ENCODE measurements at regions not wholly inside any gene's neighbourhood (a gene's known extent, or its start where the extent isn't known, plus 50 kb on each side); places are given as distances from the start of the nearest gene placed in this dataset.

GRCh38 chr7:124208173-124208572 is 175.3 kb upstream of the TMEM229A start:
- H3K4me3 Mint-ChIP-seq (ENCODE audit: unreplicated experiment) = no peak overlapping the region
- DNase-seq (ENCODE audit: unreplicated experiment) = no peak
- intact Hi-C loops (cut with micrococcal nuclease) = no loop called here
- no peaks in the 10 kb centered on the region for H3K27me3 Mint-ChIP-seq (ENCODE audit: insufficient read depth, unreplicated experiment)
- ChIA-PET POLR2A (no interaction called here), CTCF (interaction anchor here (0.6 to 0.7 kb wide), 2 partner anchors 56 to 253 kb away, joined by 3 read pairs; no protein-coding TSS in a partner anchor)
- H3K9me3 Mint-ChIP-seq (ENCODE audit: unreplicated experiment) = no peaks in the 10 kb centered on the region
- H3K4me1 Mint-ChIP-seq (ENCODE audit: insufficient read depth, unreplicated experiment) = no peaks in the 10 kb centered on the region
- TF ChIP-seq CTCF (IDR thresholded peaks at IDR 0.05; ENCODE audit: unreplicated experiment) = no peak
- no TSS peak for BruUV-seq (replicated peaks)
- H3K36me3 Mint-ChIP-seq (ENCODE audit: insufficient read depth, unreplicated experiment) = no peaks in the 10 kb centered on the region
- H3K27ac Mint-ChIP-seq (ENCODE audit: low read depth, unreplicated experiment) = no peak overlapping the region

GRCh38 chr7:124205526-124205925 is 172.7 kb upstream of the TMEM229A start:
- Mint-ChIP-seq H3K27ac (ENCODE audit: low read depth, unreplicated experiment) (no peak overlapping the region), H3K36me3 (ENCODE audit: insufficient read depth, unreplicated experiment) (no peaks in the 10 kb centered on the region), H3K4me1 (ENCODE audit: insufficient read depth, unreplicated experiment) (peaks cover 10% of the 10 kb centered on the region), H3K27me3 (ENCODE audit: insufficient read depth, unreplicated experiment) (no peaks in the 10 kb centered on the region), H3K4me3 (ENCODE audit: unreplicated experiment) (no peak overlapping the region), H3K9me3 (ENCODE audit: unreplicated experiment) (no peaks in the 10 kb centered on the region)
- no peak for TF ChIP-seq CTCF (IDR thresholded peaks at IDR 0.05; ENCODE audit: unreplicated experiment)
- no peak for DNase-seq (ENCODE audit: unreplicated experiment)
- intact Hi-C loops (cut with micrococcal nuclease) = no loop called here
- BruUV-seq (replicated peaks) = no TSS peak
- CTCF ChIA-PET = interaction anchor here (0.6 to 1.7 kb wide), 5 partner anchors 51 to 579 kb away, joined by 3 to 4 read pairs (median 3); no protein-coding TSS in a partner anchor
- POLR2A ChIA-PET = no interaction called here

- BruUV-seq (replicated peaks) = no TSS peak
- Mint-ChIP-seq H3K27ac (ENCODE audit: low read depth, unreplicated experiment) (peak overlapping the region; percentile 75), H3K4me3 (ENCODE audit: unreplicated experiment) (no peak overlapping the region), H3K36me3 (ENCODE audit: insufficient read depth, unreplicated experiment) (no peaks in the 10 kb centered on the region), H3K4me1 (ENCODE audit: insufficient read depth, unreplicated experiment) (peaks cover 10% of the 10 kb centered on the region), H3K9me3 (ENCODE audit: unreplicated experiment) (peaks cover 6% of the 10 kb centered on the region), H3K27me3 (ENCODE audit: insufficient read depth, unreplicated experiment) (no peaks in the 10 kb centered on the region)
- ChIA-PET POLR2A (no interaction called here), CTCF (interaction anchor here (0.5 kb wide), 1 partner anchor 29 kb away, joined by 3 read pairs; no protein-coding TSS in a partner anchor)
- no peak for DNase-seq (ENCODE audit: unreplicated experiment)
- intact Hi-C loops (cut with micrococcal nuclease) = no loop called here
- TF ChIP-seq CTCF (IDR thresholded peaks at IDR 0.05; ENCODE audit: unreplicated experiment) = no peak
These were observed 169.7 kb upstream of the TMEM229A start for GRCh38 chr7:124202546-124202945.

- H3K4me3 Mint-ChIP-seq (ENCODE audit: unreplicated experiment) = no peak overlapping the region
- peaks cover 10% of the 10 kb centered on the region for H3K4me1 Mint-ChIP-seq (ENCODE audit: insufficient read depth, unreplicated experiment)
- H3K27me3 Mint-ChIP-seq (ENCODE audit: insufficient read depth, unreplicated experiment) = no peaks in the 10 kb centered on the region
- H3K36me3 Mint-ChIP-seq (ENCODE audit: insufficient read depth, unreplicated experiment) = no peaks in the 10 kb centered on the region
- ChIA-PET CTCF (interaction anchor here (1.4 kb wide), 1 partner anchor 31 kb away, joined by 4 read pairs; no protein-coding TSS in a partner anchor), POLR2A (interaction anchor here (0.5 kb wide), 1 partner anchor 26 kb away, joined by 4 read pairs; no protein-coding TSS in a partner anchor)
- no TSS peak for BruUV-seq (replicated peaks)
- H3K27ac Mint-ChIP-seq (ENCODE audit: low read depth, unreplicated experiment) = peak overlapping the region; percentile 75
- peaks cover 6% of the 10 kb centered on the region for H3K9me3 Mint-ChIP-seq (ENCODE audit: unreplicated experiment)
- intact Hi-C loops (cut with micrococcal nuclease) = no loop called here
- peak; percentile 27 for DNase-seq (ENCODE audit: unreplicated experiment)
- no peak for TF ChIP-seq CTCF (IDR thresholded peaks at IDR 0.05; ENCODE audit: unreplicated experiment)
These were observed 169.0 kb upstream of the TMEM229A start for GRCh38 chr7:124201768-124202349.

Measured in MCF 10A (cell line).